HG03571 (cell line): ENCODE measurements at regions not wholly inside any gene's neighbourhood (a gene's known extent, or its start where the extent isn't known, plus 50 kb on each side); places are given as distances from the start of the nearest gene placed in this dataset.
"Not testable (repeated sequence)": the region's sequence is repeated elsewhere in the genome, so short reads cannot be mapped to it uniquely, and the experiment has no call there.

Experiments used
- ATAC-seq: cut with Tn5 transposase; IDR thresholded peaks from one replicate; pipeline ENCODE4 v1.9.1; 2021; ENCODE audit not compliant: unreplicated experiment

DNA sequence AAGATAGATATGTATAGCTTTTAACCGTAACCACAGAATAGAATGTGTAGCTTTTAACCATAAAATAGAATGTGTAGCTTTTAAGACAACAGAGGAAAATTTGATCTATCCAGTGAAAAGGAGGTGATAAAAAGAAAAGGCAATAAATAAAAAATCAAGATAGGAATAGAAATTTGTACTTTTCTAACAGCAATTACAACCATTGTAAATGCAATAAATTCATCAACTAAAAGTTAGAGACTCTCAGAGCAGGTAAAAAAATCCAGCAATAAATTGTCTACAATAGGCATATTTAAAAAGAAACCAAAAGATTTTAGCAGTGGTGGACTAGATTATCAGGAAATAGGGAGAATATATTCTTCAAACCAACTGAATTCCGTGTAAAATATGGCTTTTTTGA is 63.8 kb upstream of the ABHD2 start:
- no peak for ATAC-seq

DNA sequence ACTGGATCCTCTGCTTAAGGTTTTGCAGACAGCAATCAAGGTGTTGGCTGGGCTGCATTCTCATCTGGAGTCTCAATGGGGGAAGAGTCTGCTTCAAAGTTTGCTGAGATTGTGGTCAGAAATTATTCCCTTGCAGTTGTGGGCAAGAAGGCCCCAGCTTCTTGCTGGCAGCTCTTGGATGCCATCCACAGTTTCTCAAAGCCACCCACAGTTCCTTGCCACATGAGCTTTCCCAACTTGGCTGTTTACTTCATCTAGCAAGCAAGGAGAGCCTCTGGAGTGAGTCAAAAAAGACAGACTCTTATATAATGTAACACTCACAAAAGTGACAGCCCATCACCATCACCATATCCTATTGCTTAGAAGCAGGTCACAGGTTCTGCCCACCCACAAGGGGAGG is 62.1 kb upstream of the ABHD2 start:
- ATAC-seq = no peak

DNA sequence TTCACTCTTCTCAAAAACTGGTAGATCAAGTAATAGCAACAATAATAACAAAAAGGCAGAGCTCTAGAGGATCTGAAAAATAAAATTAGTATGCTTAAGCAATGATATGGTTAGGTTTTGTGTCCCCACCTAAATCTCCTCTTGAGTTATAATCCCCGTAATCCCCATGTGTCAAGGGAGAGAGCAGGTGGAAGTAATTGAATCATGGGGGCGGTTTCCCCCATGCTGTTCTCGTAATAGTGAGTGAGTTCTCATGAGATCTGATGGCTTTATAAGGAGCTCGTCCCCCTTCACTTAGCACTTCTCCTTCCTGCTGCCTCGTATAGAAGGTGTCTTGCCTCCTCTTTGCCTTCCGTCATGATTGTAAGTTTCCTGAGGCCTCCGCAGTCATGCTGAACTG is 60.2 kb upstream of the ABHD2 start:
- ATAC-seq = no peak

DNA sequence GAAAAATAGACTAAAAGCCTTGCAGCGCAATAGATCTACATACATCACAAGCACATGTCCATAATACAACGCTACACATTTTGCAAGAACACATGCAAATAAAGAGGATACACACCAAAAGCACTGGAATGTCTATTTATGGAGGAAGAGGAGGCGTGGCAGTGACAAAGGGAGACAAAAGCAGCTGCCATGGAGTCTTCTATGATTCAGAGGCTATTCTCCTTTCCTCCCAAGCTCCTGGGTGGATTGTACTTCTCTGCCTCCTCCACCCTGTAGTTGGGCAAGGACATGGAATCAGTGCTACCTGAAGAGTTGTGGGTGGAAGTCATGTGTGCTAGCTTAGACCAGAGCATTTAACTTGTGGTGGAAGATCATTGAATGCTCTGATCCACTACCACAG is 57.9 kb upstream of the ABHD2 start:
- ATAC-seq = no peak

DNA sequence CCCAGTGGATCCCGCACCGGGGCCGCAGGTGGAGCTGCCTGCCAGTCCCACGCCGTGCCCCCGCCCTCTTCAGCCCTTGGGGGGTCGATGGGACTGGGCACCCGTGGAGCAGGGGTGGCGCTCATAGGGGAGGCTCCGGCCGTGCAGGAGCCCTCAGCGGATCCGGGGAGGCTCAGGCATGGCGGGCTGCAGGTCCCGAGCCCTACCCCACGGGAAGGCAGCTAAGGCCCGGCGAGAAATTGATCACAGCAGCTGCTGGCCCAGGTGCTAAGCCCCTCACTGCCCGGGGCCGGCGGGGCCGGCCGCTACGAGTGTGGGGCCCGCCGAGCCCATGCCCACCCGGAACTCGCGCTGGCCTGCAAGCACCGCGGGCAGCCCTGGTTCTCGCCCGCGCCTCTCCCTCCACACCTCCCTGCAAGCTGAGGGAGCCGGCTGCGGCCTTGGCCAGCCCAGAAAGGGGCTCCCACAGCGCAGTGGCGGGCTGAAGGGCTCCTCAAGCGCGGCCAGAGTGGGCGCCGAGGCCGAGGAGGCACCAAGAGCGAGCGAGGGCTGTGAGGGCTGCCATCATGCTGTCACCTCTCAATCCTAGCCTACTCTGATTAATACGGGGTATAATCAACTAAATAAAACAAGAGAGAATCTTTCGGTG is 56.5 kb upstream of the ABHD2 start:
- not testable (repeated sequence) for ATAC-seq

DNA sequence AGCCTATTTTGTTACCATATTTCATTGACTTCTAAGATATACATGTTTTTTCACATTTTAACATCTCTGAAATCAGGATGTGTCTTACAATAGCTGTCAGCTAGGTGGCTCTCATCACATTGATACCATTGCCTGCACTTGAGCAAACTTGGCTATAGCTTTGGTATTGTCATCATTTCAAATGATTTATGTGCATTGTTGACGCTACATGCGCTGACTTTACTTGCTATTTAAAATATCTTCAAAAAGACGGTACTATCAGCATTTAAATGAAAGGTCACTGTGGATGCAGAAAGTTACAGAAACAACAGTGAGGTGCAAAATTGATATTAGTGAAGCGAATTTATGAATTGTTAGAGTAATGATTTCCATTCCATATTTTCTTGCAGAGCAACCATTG is 54.0 kb upstream of the ABHD2 start:
- ATAC-seq = no peak

DNA sequence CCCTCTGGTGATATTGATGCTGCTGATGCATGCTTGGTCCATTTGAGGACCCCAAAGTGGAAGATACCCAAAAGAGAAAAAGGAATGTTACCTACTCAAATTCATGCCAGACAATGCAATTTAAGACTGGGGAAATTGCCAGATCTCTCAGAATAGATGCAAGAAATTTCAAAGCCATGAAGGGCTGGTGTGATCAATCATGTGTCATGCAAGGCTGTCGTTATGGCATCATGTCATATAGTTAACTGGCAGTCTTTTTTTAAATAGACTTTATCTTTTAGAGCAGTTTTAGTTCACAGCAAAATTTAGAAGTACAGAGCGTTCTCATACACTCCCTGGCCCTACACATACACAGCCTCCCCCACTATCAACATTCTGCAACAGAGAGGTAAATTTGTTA is 53.1 kb upstream of the ABHD2 start:
- no peak for ATAC-seq

DNA sequence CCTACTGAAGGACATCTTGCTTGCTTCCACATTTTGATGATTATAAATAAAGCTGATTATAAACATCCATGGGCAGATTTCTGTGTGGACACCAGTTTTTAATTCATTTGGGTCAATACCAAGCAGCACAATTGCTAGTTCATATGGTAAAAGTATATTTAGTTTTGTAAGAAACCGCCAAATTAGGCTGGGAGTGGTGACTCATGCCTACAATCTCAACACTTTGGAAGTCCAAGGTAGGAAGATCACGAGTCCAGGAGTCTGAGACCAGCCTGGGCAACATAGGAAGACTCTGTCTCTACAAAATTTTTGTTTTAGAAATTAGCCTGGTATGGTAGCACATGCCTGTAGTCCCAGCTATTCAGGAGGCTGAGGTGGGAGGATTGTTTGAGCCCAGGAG is 52.6 kb upstream of the ABHD2 start:
- no peak for ATAC-seq

DNA sequence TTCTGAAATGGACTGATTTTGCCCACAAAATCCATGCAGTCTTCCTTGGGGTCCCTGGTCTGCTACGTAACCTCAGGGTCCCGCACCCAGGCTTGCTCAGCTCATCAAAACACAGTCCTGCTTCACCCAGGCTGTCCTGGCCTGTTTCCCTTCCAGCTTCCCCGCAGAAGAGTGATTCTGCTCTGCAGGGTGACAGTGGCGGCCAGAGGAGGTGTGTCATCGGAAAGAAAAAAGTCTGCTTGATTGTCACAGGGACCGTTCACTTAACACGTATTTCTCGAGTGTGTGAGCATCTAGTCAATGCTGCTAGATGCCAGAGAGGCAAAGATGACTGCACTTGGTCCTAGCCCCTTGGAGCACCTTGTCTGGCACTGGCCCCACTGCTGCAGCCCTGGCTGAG is 50.1 kb upstream of the ABHD2 start:
- no peak for ATAC-seq
